ENCODE measurements at regions not wholly inside any gene's neighbourhood (a gene's known extent, or its start where the extent isn't known, plus 50 kb on each side); places are given as distances from the start of the nearest gene placed in this dataset.

DNA sequence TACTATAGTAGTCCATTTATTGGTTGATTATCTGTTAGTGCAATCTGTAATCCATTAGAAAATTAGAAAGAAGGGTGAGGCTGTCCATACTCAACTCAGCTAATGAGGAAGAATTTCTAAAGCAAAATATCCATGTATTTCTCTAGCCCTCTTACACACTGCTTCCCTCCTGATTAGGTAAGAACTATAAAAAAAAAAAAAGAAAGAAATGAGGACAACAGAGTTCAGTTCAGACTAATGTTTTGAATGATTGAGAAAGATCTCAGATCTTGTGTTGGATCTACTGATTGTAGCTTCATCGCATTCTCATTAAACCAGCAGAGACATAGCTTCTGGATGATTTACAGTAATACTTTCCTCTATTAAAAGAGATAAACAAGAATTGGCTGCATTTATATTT lies 233.3 kb downstream of the KLF5 start:
- Histone ChIP-seq H3K27me3 (replicated peaks; ENCODE audit: control insufficient read depth, insufficient read depth, low read length) (no peaks in the 10 kb centered on the region), H3K9ac (ENCODE audit: low read length) (no peak overlapping the region), H3K4me1 (ENCODE audit: control insufficient read depth, insufficient read depth, low read length) (peaks cover 4% of the 10 kb centered on the region), H3K36me3 (ENCODE audit: control insufficient read depth, insufficient read depth, low read length, severe bottlenecking) (no peaks in the 10 kb centered on the region), H3K4me3 (ENCODE audit: low read length) (no peak overlapping the region), H3K9me3 (ENCODE audit: control insufficient read depth, low read length) (no peaks in the 10 kb centered on the region)
- no peak for DNase-seq (ENCODE audit: low read depth)

DNA sequence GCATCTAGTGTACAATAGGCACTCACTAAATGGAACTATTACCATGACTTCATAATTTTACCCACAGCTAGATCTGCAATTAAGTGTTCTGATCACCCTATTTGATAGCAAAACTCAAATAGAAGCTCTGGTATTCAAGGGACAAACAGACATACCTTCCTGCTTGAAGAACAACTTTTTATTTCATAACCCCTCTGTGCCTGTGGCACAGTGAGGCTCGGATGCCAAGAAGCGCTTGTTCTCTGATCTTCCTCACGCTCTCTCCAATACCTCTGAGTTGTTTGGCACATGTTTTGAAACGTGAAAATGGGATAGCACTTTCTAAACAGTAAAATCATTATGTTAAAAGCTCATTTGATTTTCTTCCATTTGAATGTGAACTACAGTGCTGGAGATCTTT lies 232.0 kb downstream of the KLF5 start:
- H3K4me3 ChIP-seq (ENCODE audit: low read length) = no peak overlapping the region
- no peaks in the 10 kb centered on the region for H3K27me3 ChIP-seq (replicated peaks; ENCODE audit: control insufficient read depth, insufficient read depth, low read length)
- H3K9me3 ChIP-seq (ENCODE audit: control insufficient read depth, low read length) = no peaks in the 10 kb centered on the region
- H3K36me3 ChIP-seq (ENCODE audit: control insufficient read depth, insufficient read depth, low read length, severe bottlenecking) = no peaks in the 10 kb centered on the region
- peaks cover 4% of the 10 kb centered on the region for H3K4me1 ChIP-seq (ENCODE audit: control insufficient read depth, insufficient read depth, low read length)
- no peak for DNase-seq (ENCODE audit: low read depth)
- no peak overlapping the region for H3K9ac ChIP-seq (ENCODE audit: low read length)

DNA sequence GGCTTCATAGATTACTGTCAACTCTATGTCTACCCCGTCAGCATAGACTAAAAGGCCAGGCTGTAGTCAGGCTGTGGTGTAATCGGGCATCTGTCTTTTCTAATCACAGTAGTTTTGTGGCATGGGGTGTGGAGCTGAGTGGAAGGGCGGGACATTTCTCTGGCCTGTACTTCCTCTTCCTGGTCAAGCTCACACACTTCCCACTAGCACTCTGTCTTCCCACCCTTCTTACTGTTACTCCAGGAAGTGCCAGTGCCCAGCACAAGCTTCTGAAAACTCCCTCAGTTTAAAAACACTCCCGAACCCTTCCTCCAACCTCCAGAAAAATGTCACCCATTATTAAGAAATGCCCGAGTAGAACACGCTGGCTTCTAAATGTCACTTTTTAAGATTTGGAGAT lies 229.8 kb downstream of the KLF5 start:
- Histone ChIP-seq H3K4me3 (ENCODE audit: low read length) (no peak overlapping the region), H3K9me3 (ENCODE audit: control insufficient read depth, low read length) (no peaks in the 10 kb centered on the region), H3K9ac (ENCODE audit: low read length) (no peak overlapping the region), H3K4me1 (ENCODE audit: control insufficient read depth, insufficient read depth, low read length) (peaks cover 4% of the 10 kb centered on the region), H3K27me3 (replicated peaks; ENCODE audit: control insufficient read depth, insufficient read depth, low read length) (no peaks in the 10 kb centered on the region), H3K36me3 (ENCODE audit: control insufficient read depth, insufficient read depth, low read length, severe bottlenecking) (no peaks in the 10 kb centered on the region)
- no peak for DNase-seq (ENCODE audit: low read depth)

DNA sequence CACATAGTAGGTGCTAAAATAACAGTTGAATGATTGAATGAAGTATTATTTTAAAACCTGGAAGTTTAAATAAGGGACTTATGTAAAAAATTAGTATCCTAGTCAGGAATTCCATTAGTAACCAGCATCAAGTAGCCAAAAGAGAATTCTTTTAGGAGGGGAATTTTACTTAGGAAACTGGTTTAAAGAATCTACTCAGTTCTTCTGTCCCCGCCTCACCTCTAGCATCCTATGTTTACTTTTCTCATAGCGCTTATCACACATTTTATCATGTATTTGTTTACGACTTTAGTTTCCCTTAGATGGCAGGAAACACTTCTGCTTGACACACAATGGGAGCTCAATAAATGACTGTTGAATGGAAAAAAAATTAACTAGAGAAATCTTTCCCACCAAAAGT lies 229.0 kb downstream of the KLF5 start:
- H3K4me1 ChIP-seq (ENCODE audit: control insufficient read depth, insufficient read depth, low read length) = peaks cover 4% of the 10 kb centered on the region
- H3K9ac ChIP-seq (ENCODE audit: low read length) = no peak overlapping the region
- H3K4me3 ChIP-seq (ENCODE audit: low read length) = no peak overlapping the region
- H3K27me3 ChIP-seq (replicated peaks; ENCODE audit: control insufficient read depth, insufficient read depth, low read length) = no peaks in the 10 kb centered on the region
- no peak for DNase-seq (ENCODE audit: low read depth)
- H3K9me3 ChIP-seq (ENCODE audit: control insufficient read depth, low read length) = no peaks in the 10 kb centered on the region
- no peaks in the 10 kb centered on the region for H3K36me3 ChIP-seq (ENCODE audit: control insufficient read depth, insufficient read depth, low read length, severe bottlenecking)

DNA sequence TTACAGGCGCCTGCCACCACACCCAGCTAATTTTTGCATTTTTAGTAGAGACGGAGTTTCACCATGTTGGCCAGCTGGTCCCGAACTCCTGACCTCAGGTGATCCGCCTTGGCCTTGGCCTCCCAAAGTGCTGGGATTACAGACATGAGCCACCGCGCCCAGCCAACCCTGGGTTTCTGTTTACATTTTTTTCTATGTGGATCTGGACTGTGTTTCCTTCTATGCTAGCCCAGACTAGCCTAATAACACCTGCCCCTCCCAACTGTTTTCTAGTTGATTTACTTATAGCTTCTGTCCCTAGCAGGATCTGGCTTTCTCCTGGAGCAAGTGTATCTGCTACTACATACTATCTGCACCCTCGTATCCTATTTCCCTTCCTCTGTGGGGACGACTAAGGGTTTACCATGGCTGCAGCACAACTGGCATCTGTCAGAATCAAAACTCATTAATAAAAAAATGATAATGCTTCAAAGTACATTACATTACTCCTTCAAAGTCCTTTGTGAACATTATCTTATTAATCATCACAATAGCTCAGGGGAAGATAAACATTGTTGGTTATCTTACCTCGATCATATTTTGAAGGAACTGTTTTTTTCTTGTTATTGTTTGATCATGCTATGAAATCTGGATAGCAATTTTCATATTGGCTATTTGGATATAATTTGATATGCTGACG lies 228.3 kb downstream of the KLF5 start:
- peaks cover 4% of the 10 kb centered on the region for H3K4me1 ChIP-seq (ENCODE audit: control insufficient read depth, insufficient read depth, low read length)
- H3K36me3 ChIP-seq (ENCODE audit: control insufficient read depth, insufficient read depth, low read length, severe bottlenecking) = no peaks in the 10 kb centered on the region
- no peaks in the 10 kb centered on the region for H3K27me3 ChIP-seq (replicated peaks; ENCODE audit: control insufficient read depth, insufficient read depth, low read length)
- no peaks in the 10 kb centered on the region for H3K9me3 ChIP-seq (ENCODE audit: control insufficient read depth, low read length)
- no peak overlapping the region for H3K9ac ChIP-seq (ENCODE audit: low read length)
- no peak overlapping the region for H3K4me3 ChIP-seq (ENCODE audit: low read length)
- DNase-seq (ENCODE audit: low read depth) = no peak

DNA sequence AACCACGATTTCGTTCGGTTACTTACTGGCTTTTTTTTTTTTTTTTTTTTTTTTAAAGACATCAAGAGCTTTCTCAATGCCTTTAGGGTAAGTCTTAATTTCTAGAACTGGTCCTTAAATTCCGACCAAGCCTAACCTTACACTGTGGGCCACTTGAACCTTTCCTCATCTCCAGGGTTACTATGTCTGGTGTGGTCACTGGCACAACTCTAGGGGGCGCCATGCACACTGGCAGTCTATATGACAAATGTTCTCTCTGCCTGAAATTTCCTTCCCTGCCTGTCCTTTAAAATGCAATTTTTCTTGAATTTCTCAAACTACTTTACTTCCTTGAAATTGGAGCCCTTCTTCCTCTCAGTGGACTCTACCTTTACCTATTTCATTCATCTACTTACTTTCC lies 227.4 kb downstream of the KLF5 start:
- no peak for DNase-seq (ENCODE audit: low read depth)
- no peaks in the 10 kb centered on the region for H3K9me3 ChIP-seq (ENCODE audit: control insufficient read depth, low read length)
- no peak overlapping the region for H3K9ac ChIP-seq (ENCODE audit: low read length)
- H3K4me1 ChIP-seq (ENCODE audit: control insufficient read depth, insufficient read depth, low read length) = peaks cover 4% of the 10 kb centered on the region
- no peaks in the 10 kb centered on the region for H3K27me3 ChIP-seq (replicated peaks; ENCODE audit: control insufficient read depth, insufficient read depth, low read length)
- H3K36me3 ChIP-seq (ENCODE audit: control insufficient read depth, insufficient read depth, low read length, severe bottlenecking) = no peaks in the 10 kb centered on the region
- no peak overlapping the region for H3K4me3 ChIP-seq (ENCODE audit: low read length)

DNA sequence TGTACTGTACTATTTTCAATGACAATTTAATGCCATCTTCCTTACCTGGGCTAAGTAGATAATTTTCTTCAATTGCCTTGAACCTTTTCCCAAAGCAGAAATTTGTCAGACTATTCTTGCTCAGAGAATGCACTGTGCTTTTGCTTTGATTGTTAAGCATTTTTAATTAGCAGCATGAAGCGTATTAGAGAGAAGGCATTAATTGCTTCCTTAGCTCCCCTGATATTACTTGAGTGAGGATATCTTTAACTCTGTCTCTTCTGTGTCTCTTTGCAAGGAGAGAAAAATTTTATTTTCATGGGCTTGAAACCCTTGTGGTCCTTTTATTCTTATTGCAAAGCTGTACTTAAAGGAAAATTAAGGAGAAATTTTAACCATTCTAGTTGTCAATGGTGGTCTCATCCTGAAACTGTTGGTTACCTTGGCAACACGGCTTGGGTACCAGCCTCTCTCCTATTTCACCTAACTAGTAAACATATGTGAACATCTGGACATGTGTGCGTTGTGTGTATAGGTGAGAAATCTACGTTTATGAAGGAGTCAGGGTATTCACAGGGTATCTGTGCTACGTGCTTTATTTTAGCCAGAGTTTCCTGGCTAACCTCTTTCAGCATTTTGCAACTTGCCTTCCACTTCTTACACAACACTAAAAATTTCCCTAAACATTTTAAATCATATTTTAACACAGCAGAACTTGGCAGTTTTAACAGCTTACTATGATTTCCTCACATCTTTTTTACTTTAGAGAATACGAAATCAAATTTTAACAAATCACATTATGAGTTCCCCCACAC lies 225.5 kb downstream of the KLF5 start:
- Histone ChIP-seq H3K4me3 (ENCODE audit: low read length) (no peak overlapping the region), H3K4me1 (ENCODE audit: control insufficient read depth, insufficient read depth, low read length) (no peaks in the 10 kb centered on the region), H3K9me3 (ENCODE audit: control insufficient read depth, low read length) (no peaks in the 10 kb centered on the region), H3K27me3 (replicated peaks; ENCODE audit: control insufficient read depth, insufficient read depth, low read length) (no peaks in the 10 kb centered on the region), H3K9ac (ENCODE audit: low read length) (no peak overlapping the region), H3K36me3 (ENCODE audit: control insufficient read depth, insufficient read depth, low read length, severe bottlenecking) (no peaks in the 10 kb centered on the region)
- DNase-seq (ENCODE audit: low read depth) = no peak

DNA sequence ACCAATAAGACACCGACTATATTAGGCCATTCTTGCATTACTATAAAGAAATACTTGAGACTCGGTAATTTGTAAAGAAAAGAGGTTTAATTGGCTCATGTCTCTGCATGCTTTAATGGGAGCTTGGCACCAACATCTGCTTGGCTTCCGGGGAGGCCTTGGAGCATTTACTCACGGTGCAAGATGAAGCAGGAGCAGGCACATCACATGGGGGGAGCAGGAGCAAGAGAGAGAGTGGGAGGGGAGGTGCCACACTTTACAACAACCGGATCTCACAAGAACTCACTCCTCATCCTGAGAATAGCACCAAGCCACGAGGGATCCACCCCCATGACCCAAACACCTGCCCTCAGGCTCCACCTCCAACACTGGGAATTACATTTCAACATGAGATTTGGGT lies 224.8 kb downstream of the KLF5 start:
- H3K4me1 ChIP-seq (ENCODE audit: control insufficient read depth, insufficient read depth, low read length) = no peaks in the 10 kb centered on the region
- no peaks in the 10 kb centered on the region for H3K27me3 ChIP-seq (replicated peaks; ENCODE audit: control insufficient read depth, insufficient read depth, low read length)
- H3K9ac ChIP-seq (ENCODE audit: low read length) = no peak overlapping the region
- DNase-seq (ENCODE audit: low read depth) = no peak
- no peak overlapping the region for H3K4me3 ChIP-seq (ENCODE audit: low read length)
- H3K36me3 ChIP-seq (ENCODE audit: control insufficient read depth, insufficient read depth, low read length, severe bottlenecking) = no peaks in the 10 kb centered on the region
- H3K9me3 ChIP-seq (ENCODE audit: control insufficient read depth, low read length) = no peaks in the 10 kb centered on the region

DNA sequence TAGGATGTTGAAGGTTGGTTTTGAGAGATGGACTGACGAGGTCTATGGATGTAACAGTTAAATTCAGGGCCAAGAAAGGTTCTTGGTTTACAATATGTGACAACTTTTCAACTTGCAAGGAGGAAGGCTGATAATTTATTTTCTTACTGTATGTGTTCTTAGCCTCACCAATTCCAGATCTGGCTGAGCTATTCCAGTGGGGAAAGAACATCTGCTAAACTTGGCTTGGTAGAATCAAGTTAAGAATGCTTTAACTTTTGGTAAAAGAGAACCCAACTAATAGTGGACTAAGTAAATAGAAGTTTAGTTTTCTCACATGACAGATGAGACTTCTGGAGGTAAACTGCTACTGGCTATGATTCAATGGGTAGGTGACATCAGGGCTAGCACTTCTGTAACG lies 222.9 kb downstream of the KLF5 start:
- no peak overlapping the region for H3K4me3 ChIP-seq (ENCODE audit: low read length)
- no peaks in the 10 kb centered on the region for H3K4me1 ChIP-seq (ENCODE audit: control insufficient read depth, insufficient read depth, low read length)
- H3K27me3 ChIP-seq (replicated peaks; ENCODE audit: control insufficient read depth, insufficient read depth, low read length) = no peaks in the 10 kb centered on the region
- H3K9me3 ChIP-seq (ENCODE audit: control insufficient read depth, low read length) = peaks cover 4% of the 10 kb centered on the region
- H3K9ac ChIP-seq (ENCODE audit: low read length) = no peak overlapping the region
- no peaks in the 10 kb centered on the region for H3K36me3 ChIP-seq (ENCODE audit: control insufficient read depth, insufficient read depth, low read length, severe bottlenecking)
- no peak for DNase-seq (ENCODE audit: low read depth)

DNA sequence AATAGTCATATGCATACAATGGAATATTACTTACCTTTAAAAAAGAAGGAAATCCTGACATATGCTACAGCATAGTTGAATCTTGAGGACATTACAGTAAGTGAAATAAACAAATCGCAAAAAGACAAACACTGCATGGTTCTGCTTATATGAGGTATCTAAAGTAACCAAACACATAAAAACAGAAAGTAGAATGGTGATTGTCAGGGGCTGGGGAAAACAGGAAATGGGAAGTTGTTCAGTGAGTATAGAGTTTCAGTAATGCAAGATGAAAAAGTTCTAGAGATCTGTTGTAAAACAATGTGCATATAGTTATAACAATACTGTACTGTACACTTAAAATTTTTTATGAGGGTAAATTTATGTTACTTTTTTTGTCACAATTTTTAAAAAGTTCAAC lies 219.4 kb downstream of the KLF5 start:
- H3K36me3 ChIP-seq (ENCODE audit: control insufficient read depth, insufficient read depth, low read length, severe bottlenecking) = no peaks in the 10 kb centered on the region
- H3K27me3 ChIP-seq (replicated peaks; ENCODE audit: control insufficient read depth, insufficient read depth, low read length) = no peaks in the 10 kb centered on the region
- no peaks in the 10 kb centered on the region for H3K4me1 ChIP-seq (ENCODE audit: control insufficient read depth, insufficient read depth, low read length)
- H3K4me3 ChIP-seq (ENCODE audit: low read length) = no peak overlapping the region
- peaks cover 4% of the 10 kb centered on the region for H3K9me3 ChIP-seq (ENCODE audit: control insufficient read depth, low read length)
- no peak overlapping the region for H3K9ac ChIP-seq (ENCODE audit: low read length)
- DNase-seq (ENCODE audit: low read depth) = no peak

DNA sequence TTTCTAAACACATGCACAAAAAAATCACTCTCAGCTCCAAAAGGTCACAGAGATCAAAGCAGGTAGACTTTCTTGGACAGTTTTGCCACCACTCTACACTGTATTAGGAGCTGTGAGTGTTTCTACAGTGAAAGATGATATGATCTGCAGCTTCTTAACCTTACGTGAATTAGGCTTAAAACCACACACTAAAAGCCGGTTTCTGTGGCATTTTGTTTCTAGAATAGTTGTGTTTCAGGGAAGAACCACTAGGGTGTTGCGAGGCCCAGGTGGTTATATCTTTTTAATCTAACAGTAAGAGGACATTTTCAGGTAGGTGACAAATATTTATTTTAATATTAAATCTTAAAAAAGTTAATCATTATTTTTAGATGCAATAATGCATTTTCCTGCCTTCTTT lies 216.4 kb downstream of the KLF5 start:
- no peak for DNase-seq (ENCODE audit: low read depth)
- H3K9me3 ChIP-seq (ENCODE audit: control insufficient read depth, low read length) = peaks cover 4% of the 10 kb centered on the region
- H3K4me1 ChIP-seq (ENCODE audit: control insufficient read depth, insufficient read depth, low read length) = no peaks in the 10 kb centered on the region
- H3K4me3 ChIP-seq (ENCODE audit: low read length) = no peak overlapping the region
- H3K36me3 ChIP-seq (ENCODE audit: control insufficient read depth, insufficient read depth, low read length, severe bottlenecking) = no peaks in the 10 kb centered on the region
- no peak overlapping the region for H3K9ac ChIP-seq (ENCODE audit: low read length)
- no peaks in the 10 kb centered on the region for H3K27me3 ChIP-seq (replicated peaks; ENCODE audit: control insufficient read depth, insufficient read depth, low read length)
